ENCODE measurements at regions not wholly inside any gene's neighbourhood (a gene's known extent, or its start where the extent isn't known, plus 50 kb on each side); places are given as distances from the start of the nearest gene placed in this dataset.
A peak's percentile ranks its signal among the peaks of the same experiment; 100 is the strongest.

GRCh38 chr6:11427091-11427722, 110.3 kb upstream of the TMEM170B start:
- DNase-seq (ENCODE audit: low read depth) = no peak

DNA sequence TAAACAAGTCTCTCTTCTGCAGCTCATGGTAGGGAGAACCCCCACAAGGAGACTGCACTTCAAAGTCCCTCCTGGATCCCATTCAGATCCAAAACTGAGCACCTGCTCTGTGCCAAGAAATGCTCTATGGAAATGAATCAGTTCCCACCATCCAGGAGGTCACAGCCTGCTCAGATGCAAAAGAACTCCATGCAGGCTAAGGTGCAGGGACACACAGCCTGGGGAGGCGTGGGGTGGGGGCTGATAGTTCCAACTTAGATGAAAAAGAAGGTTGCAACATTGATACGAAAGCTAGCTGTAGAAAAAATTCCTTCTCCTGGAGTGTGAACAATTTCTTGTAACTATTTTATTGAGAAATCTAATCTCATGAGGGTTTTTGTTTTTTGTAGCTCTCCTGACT, 111.0 kb upstream of the TMEM170B start:
- DNase-seq (ENCODE audit: low read depth) = no peak

DNA sequence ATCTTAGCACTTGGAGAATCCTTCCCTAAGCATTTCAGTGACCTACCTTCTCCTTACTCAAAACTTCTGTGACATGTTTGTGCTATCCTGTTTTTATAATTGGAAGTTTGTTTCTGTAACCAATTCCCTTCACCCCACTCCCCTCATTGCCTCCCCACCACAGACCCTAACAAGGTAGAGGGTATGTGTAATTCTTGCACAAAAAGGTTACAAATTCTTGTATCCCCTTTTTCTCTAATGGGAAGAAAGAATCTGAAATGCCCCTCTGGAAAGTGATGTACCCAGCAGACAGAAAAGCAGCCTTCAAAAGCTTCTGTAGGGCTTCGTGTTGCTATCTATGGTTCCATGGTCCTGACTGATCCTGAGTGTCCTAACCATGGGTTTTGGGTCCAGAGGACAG, 111.7 kb upstream of the TMEM170B start:
- no peak for DNase-seq (ENCODE audit: low read depth)

GRCh38 chr6:11425431-11425871, 112.1 kb upstream of the TMEM170B start:
- DNase-seq (ENCODE audit: low read depth) = no peak

- peak; percentile 47 for DNase-seq (ENCODE audit: low read depth)
These were observed 113.0 kb upstream of the TMEM170B start for GRCh38 chr6:11424395-11425034.

GRCh38 chr6:11423667-11424066, 113.9 kb upstream of the TMEM170B start:
- no peak for DNase-seq (ENCODE audit: low read depth)

- DNase-seq (ENCODE audit: low read depth) = peak; percentile 36
These were observed 114.5 kb upstream of the TMEM170B start for GRCh38 chr6:11423072-11423471.

GRCh38 chr6:11419763-11420453, 117.6 kb upstream of the TMEM170B start:
- no peak for DNase-seq (ENCODE audit: low read depth)

DNA sequence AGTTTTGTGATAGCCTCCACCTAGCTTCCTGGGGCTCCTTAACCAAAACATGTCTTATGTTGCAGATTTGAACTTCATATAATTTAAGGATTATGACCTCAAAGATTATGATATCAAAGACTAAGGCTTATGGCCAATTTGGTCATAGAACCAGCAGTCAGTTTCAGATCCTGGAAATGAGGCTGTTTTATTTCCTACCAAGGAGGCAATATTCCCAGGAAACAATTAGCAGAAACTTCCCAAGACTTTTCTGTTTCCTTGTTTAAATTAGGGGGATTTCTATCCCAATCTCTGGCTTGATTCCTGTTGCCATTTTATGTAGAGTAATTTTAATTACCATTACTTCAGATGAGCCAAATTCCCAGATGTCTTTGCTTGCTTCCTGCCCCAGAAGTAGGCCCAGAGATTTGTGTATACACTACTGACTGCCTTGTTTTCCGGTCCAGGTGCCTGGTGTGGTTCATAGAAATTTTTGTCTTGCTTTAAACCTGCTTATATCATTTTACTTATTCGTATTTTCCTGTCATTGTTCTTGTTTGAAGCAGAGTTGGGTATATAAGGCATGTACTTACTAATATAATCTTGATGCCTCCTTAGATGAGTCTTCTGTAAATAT, 119.2 kb upstream of the TMEM170B start:
- DNase-seq (ENCODE audit: low read depth) = no peak

GRCh38 chr6:11416936-11417576, 120.5 kb upstream of the TMEM170B start:
- no peak for DNase-seq (ENCODE audit: low read depth)

DNA sequence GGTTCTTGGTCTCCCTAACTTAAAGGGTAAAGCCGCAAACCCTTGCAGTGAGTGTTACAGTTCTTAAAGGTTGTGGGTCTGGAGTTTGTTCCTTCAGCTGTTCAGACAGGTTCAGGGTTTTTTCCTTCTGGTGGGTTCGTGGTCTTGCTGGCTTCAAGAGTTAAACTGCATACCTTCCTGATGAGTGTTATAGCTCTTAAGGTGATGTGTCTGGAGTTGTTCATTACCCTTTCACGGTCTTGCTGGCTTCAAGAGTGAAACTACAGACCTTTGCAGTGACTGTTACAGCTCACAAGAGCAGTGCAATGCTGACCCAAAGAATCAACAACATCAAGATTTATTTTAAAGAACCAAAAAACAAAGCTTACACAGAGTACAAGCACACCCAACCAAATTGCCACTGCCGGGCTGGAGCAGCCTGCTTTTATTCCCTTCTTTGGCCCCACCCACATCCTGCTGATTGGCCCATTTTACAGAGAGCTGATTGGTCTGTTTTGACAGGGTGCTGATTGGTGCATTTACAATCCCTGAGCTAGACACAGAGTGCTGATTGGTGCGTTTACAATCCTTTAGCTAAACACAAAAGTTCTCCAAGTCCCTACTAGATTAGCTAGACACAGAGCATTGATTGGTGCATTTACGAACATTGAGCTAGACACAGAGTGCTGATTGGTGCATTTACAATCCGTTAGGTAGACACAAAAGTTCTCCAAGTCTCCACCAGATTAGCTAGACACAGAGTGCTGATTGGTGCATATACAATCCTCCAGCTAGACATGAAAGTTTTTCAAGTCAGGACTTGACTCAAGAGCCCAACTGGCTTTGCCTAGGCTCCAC, 121.2 kb upstream of the TMEM170B start:
- peak; percentile 39 for DNase-seq (ENCODE audit: low read depth)

GRCh38 chr6:11415557-11415956, 122.0 kb upstream of the TMEM170B start:
- no peak for DNase-seq (ENCODE audit: low read depth)

DNA sequence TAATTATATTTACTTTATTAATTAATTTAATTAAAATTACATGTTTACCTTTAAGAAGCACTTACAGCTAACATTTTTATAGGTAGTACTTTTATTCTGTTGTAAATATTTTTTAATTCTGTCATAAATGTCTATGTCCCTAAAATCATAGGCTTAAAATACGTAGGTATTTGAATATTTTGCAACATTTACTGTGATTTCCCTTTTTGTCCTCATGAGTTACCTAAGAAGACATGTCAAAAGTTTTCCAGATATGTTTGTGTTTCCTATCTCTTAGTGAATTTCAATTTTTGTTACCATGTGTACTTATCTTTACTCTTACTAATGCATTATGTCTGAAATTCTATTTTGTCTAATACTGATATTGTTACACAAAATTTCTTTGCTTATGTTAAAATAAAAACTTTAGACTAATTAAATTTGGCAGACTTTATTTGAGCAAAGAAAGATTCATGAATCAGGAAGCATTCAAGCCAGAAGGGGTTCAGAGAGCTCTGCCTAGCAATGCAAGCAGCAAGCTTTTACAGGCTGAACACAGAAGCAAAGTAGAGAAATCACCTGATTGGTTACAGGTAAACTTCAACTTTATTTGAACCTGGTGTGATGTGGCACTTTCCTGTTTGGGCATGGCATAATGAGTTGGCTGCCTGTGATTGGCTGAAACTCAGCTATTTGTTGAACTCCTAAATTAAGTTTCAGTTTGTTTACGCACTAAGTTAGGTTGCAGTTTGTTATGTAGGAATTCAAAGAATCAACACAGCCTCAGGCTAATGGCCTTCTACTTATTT, 123.2 kb upstream of the TMEM170B start:
- no peak for DNase-seq (ENCODE audit: low read depth)

DNA sequence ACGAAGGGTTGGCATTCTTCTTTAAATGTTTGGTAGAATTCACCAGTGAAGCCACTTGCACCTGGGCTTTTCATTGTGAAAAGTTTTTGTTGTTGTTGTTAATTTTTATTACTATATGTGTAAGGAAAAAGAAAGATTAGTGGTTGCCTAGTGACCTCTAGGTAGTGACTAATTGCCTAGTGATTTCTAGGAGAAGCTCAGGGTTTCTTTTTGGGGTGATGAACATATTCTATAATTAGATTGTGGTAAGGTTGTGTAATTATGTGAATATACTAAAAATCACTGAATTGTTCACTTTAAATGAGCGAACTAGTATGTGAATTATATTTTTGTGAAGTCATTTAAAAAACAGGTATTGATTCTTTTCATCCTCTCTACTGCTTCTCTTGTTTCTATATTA, 123.8 kb upstream of the TMEM170B start:
- peak; percentile 58 for DNase-seq (ENCODE audit: low read depth)

GRCh38 chr6:11413117-11413687, 124.3 kb upstream of the TMEM170B start:
- no peak for DNase-seq (ENCODE audit: low read depth)

- no peak for DNase-seq (ENCODE audit: low read depth)
These were observed 124.9 kb upstream of the TMEM170B start for GRCh38 chr6:11412616-11413015.

- no peak for DNase-seq (ENCODE audit: low read depth)
These were observed 125.5 kb upstream of the TMEM170B start for GRCh38 chr6:11412011-11412424.

GRCh38 chr6:11411593-11411992, 126.0 kb upstream of the TMEM170B start:
- no peak for DNase-seq (ENCODE audit: low read depth)

GRCh38 chr6:11410539-11411307, 126.8 kb upstream of the TMEM170B start:
- DNase-seq (ENCODE audit: low read depth) = no peak

GRCh38 chr6:11409371-11409770, 128.2 kb upstream of the TMEM170B start:
- no peak for DNase-seq (ENCODE audit: low read depth)
